GM12865 (cell line): ENCODE measurements at regions not wholly inside any gene's neighbourhood (a gene's known extent, or its start where the extent isn't known, plus 50 kb on each side); places are given as distances from the start of the nearest gene placed in this dataset.

Experiments
- DNase-seq: peaks from one replicate; pipeline ENCODE4 v3.0.0; 2010; ENCODE audit warnings: low read depth
- H3K4me3 ChIP-seq: 2 replicates; pipeline ENCODE4 v1.5.1; 2011; ENCODE audit warnings: mild to moderate bottlenecking, low read depth, low read length, control low read depth
- CTCF ChIP-seq: IDR thresholded peaks from 2 replicates; pipeline ENCODE4 v1.5.1; 2011; ENCODE audit warnings: low read length, control low read depth, low read depth, inconsistent platforms; ENCODE audit not compliant: insufficient read depth; ENCODE audit errors: missing control alignments

GRCh38 chr9:99736291-99736690, 85.4 kb upstream of the NR4A3 start:
- no peak for DNase-seq
- H3K4me3 ChIP-seq: no peak overlapping the region

GRCh38 chr9:99737649-99738048, 84.0 kb upstream of the NR4A3 start:
- TF ChIP-seq CTCF: no peak
- no peak for DNase-seq
- no peak overlapping the region for H3K4me3 ChIP-seq

More at GRCh38 chr9:99736291-99736690, 85.4 kb upstream of the NR4A3 start:
- TF ChIP-seq CTCF: no peak

- TF ChIP-seq CTCF: no peak
- no peak overlapping the region for H3K4me3 ChIP-seq
- no peak for DNase-seq
These were observed 78.7 kb upstream of the NR4A3 start for GRCh38 chr9:99743006-99743405.

- TF ChIP-seq CTCF: no peak
- no peak overlapping the region for H3K4me3 ChIP-seq
- DNase-seq: no peak
These were observed 78.2 kb upstream of the NR4A3 start for GRCh38 chr9:99743455-99743854.

GRCh38 chr9:99744132-99744531, 77.6 kb upstream of the NR4A3 start:
- DNase-seq: no peak
- no peak for TF ChIP-seq CTCF
- H3K4me3 ChIP-seq: no peak overlapping the region

GRCh38 chr9:99745085-99745484, 76.6 kb upstream of the NR4A3 start:
- H3K4me3 ChIP-seq: no peak overlapping the region
- no peak for DNase-seq
- no peak for TF ChIP-seq CTCF

GRCh38 chr9:99746406-99746805, 75.3 kb upstream of the NR4A3 start:
- no peak for TF ChIP-seq CTCF
- H3K4me3 ChIP-seq: no peak overlapping the region
- DNase-seq: no peak
